GM18870 (cell line): ENCODE measurements at regions not wholly inside any gene's neighbourhood (a gene's known extent, or its start where the extent isn't known, plus 50 kb on each side); places are given as distances from the start of the nearest gene placed in this dataset.
"Not testable (repeated sequence)": the region's sequence is repeated elsewhere in the genome, so short reads cannot be mapped to it uniquely, and the experiment has no call there.

Experiments used
- ATAC-seq: cut with Tn5 transposase; IDR thresholded peaks from one replicate; pipeline ENCODE4 v1.9.1; 2021; ENCODE audit warnings: moderate library complexity; ENCODE audit not compliant: unreplicated experiment

GRCh38 chr18:1104181-1104881, 199.7 kb downstream of the ADCYAP1 start:
- ATAC-seq, result no peak

DNA sequence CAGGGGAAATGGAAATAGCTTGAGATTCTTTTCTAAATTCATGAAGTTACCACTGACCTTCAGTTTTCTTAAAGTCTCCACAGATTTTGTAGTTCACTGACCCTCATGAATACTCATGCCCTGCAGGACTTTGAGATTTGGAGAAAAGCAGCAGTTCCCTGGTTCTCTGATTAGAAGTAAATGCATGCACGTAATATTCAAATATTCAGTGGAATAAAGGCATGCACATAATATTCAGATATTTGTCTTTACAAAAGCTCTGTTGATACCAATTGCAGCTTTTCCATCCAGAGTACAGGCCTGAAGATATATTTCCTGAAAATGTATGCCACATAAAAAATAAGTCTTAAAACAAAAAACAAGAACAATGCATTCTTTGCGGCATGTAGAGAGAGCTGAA, 219.8 kb downstream of the ADCYAP1 start:
- no peak for ATAC-seq

- no peak for ATAC-seq
These were observed 228.9 kb downstream of the ADCYAP1 start for GRCh38 chr18:1133541-1133940.

GRCh38 chr18:1147730-1148129, 243.1 kb downstream of the ADCYAP1 start:
- ATAC-seq, result no peak

- ATAC-seq, result no peak
These were observed 245.0 kb downstream of the ADCYAP1 start for GRCh38 chr18:1149709-1150108.

DNA sequence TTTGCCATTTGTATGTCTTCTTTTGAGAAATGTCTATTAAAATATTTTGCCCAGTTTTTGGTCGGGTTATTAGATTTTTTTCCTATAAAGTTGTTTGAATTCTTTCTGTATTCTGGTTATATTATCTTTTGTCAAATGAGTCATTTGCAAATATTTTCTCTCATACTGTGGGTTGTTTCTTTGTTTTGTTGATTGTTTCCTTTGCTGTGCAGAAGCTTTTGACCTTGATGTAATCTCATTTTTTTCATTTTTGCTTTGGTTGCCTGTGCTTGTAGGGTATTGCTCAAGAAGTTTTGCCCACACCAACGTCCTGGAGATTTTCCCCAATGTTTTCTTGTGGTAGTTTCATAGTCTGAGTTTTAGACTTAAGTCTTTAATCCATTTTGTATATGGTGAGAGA, 245.7 kb downstream of the ADCYAP1 start:
- ATAC-seq, result no peak

DNA sequence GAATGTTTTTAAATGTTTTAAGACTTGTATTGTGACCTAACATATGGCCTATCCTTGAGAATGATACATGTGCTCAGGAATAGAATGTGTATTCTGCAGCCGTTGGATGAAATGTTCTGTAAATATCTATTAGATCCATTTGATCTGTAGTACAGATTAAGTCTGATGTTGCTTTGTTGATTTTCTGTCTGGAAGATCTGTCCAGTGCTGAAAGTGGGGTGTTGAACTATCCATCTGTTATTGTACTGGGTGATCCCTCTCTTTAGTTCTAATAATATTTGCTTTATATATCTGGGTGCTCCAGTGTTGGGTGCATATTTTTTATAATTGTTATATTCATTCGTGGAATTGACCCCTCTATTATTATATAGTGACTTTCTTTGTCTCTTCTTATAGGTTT, 248.3 kb downstream of the ADCYAP1 start:
- ATAC-seq, result not testable (repeated sequence)

GRCh38 chr18:1173593-1173992, 268.9 kb downstream of the ADCYAP1 start:
- no peak for ATAC-seq

- ATAC-seq, result no peak
These were observed 272.6 kb downstream of the ADCYAP1 start for GRCh38 chr18:1177232-1177631.

- ATAC-seq, result no peak
These were observed 286.7 kb downstream of the ADCYAP1 start for GRCh38 chr18:1191341-1191740.

DNA sequence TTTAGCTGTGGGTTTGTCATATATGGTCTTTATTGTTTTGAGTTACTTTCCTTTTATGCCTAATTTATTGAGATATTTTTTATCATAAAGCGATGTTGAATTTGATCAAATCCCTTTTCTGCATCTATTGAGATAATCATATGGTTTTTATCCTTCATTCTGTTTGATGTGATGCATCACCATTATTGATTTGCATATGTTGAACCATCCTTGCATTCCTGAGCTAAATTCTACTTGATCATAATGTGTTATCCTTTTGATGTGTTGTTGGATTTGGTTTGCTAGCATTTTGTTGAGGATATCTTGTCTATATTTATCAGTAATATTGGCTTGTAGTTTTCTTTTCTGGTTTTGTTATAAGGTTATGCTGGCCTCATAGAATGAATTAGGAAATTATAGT, 308.5 kb downstream of the ADCYAP1 start:
- ATAC-seq, result no peak

- no peak for ATAC-seq
These were observed 318.2 kb downstream of the ADCYAP1 start for GRCh38 chr18:1222880-1223279.

- ATAC-seq, result no peak
These were observed 322.4 kb downstream of the ADCYAP1 start for GRCh38 chr18:1227025-1227424.

GRCh38 chr18:1229634-1230033, 325.0 kb downstream of the ADCYAP1 start:
- ATAC-seq, result no peak

GRCh38 chr18:1232867-1233266, 328.2 kb downstream of the ADCYAP1 start:
- no peak for ATAC-seq

GRCh38 chr18:1240701-1241100, 336.0 kb downstream of the ADCYAP1 start:
- ATAC-seq, result no peak

DNA sequence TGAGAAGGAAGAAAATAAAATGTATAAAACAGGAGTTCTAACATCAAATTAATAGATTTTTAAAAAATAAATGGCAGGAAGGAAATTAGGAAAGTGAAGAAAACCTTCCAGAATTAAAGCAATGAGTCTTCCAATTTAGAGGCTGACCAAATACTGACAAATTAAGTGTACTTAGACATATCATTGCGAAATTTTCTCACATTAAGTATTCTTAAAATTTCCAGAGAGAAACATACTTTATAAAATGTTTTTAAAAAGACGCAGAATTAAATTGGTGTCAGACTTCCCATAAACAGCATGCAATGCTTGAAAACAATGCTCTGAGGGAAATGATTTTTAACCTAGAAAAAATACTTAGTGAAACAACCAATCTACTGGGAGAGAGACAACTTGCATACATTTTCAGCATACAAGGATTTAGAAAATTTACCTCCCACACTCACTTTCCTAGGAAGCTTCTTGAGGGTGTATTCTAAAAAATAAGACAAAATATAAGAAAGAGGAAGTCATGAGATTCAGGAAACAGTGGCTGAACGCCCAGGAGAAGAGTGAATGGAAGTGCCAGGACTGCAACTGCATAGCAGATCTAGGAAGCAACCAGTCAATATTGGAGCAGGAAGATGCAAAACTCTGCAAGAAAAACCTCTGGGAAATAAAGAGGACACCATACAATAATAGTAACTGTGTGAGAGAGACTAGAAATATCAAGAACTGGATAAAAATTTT, 339.9 kb downstream of the ADCYAP1 start:
- ATAC-seq, result no peak

- no peak for ATAC-seq
These were observed 342.2 kb downstream of the ADCYAP1 start for GRCh38 chr18:1246827-1247226.

- no peak for ATAC-seq
These were observed 347.9 kb downstream of the ADCYAP1 start for GRCh38 chr18:1252534-1252933.

DNA sequence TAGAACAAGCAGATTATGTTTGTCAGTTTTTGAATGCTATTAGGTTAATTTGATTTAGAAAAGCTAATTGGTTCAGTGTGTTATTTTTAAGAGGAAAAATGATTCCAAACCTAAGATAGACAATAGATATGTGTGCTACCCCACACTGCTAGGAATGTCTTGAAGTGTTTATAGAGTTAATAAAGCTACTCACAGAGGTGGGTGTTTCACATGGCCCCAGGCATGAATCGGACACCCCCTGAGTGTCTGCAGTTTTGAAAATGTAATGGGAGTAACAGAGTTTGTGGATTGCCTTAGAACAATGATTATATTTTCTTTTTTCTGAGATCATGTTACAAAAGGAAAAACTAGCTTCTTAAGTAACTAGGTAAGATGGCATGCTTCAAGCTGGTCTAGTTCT, 348.3 kb downstream of the ADCYAP1 start:
- no peak for ATAC-seq

GRCh38 chr18:1253827-1254226, 349.2 kb downstream of the ADCYAP1 start:
- no peak for ATAC-seq

GRCh38 chr18:1261054-1261453, 356.4 kb downstream of the ADCYAP1 start:
- ATAC-seq, result no peak

GRCh38 chr18:1267021-1267420, 362.4 kb downstream of the ADCYAP1 start:
- no peak for ATAC-seq
